ENCODE measurements at regions not wholly inside any gene's neighbourhood (a gene's known extent, or its start where the extent isn't known, plus 50 kb on each side); places are given as distances from the start of the nearest gene placed in this dataset.
"Not testable (repeated sequence)": the region's sequence is repeated elsewhere in the genome, so short reads cannot be mapped to it uniquely, and the experiment has no call there.

DNA sequence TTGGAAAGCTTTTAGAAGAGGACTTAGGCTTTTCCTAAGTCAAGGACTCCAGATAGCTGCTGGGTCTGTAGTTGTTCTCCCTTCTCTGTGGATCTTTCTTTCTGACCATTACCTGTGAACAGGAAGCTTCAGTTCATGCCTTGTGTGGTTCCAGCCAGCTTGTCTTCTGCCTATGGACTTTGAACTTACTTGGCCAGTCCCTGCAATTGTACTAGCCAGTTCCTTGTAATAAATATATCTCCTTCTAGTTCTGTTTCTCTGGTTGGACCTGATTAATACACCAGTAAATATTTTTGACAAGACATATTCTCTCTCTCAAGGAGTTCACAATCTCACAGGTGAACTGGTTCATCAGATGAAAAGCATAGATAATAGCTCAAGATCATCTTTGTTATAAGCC is 341.3 kb upstream of the DPPA4 start:
- ATAC-seq (no peak), DNase-seq (no peak)
- intact Hi-C loops (cut with DNase I): no loop called here
- H3K4me3 ChIP-seq (ENCODE audit: low read length): no peak overlapping the region
- H3K9me3 ChIP-seq (ENCODE audit: control insufficient read depth, low read length): no peaks in the 10 kb centered on the region
- H3K4me1 ChIP-seq (ENCODE audit: control insufficient read depth, insufficient read depth, low read length): no peaks in the 10 kb centered on the region
- no peaks in the 10 kb centered on the region for H3K27me3 ChIP-seq (ENCODE audit: control insufficient read depth, insufficient read depth)
- H3K27ac ChIP-seq (ENCODE audit: low read length): no peak overlapping the region

DNA sequence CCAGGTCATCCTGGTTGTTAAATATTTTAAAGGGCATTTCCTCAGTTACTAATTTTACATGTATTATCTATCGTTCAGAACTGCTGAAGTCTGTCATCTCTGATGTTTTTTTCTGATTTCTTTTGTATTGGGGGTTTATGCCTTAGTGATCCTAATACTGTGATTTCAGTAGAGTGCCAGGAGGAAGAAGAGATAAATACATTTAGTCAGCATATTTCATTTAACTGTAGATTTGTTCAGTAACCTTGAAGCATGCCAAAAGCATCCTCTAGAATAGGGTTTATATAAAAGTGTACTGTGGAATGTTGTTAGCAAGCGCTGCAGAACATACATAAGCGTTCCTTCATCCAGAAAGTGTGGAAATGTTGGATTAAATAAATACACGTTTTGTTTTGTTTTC is 342.3 kb upstream of the DPPA4 start:
- Histone ChIP-seq H3K4me3 (ENCODE audit: low read length) (no peak overlapping the region), H3K27ac (ENCODE audit: low read length) (no peak overlapping the region), H3K4me1 (ENCODE audit: control insufficient read depth, insufficient read depth, low read length) (no peaks in the 10 kb centered on the region), H3K27me3 (ENCODE audit: control insufficient read depth, insufficient read depth) (no peaks in the 10 kb centered on the region), H3K9me3 (ENCODE audit: control insufficient read depth, low read length) (no peaks in the 10 kb centered on the region)
- ATAC-seq: no peak
- WGBS: 64% methylated on average over 4 of the region's 4 CpGs
- DNase-seq: no peak
- intact Hi-C loops (cut with DNase I): no loop called here

DNA sequence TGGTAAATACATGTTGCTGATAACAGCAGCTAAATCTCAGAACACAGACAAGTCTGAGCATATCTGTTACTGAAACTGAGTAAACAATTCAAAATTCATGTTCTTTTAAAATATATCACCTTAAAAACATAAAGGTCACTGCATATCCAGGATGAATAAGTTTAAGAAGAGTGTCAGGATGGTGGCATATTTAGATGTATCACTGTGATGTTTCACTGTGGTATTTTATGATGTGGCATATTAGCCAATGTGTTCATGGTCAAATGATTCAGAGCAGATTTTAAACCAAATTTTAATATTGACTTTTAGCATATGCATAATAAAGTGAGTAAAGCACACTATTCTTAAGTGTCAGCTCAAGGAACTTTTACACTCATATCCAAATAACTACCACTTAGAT is 346.4 kb upstream of the DPPA4 start:
- Histone ChIP-seq H3K4me3 (ENCODE audit: low read length) (no peak overlapping the region), H3K27ac (ENCODE audit: low read length) (no peak overlapping the region), H3K27me3 (ENCODE audit: control insufficient read depth, insufficient read depth) (no peaks in the 10 kb centered on the region), H3K9me3 (ENCODE audit: control insufficient read depth, low read length) (no peaks in the 10 kb centered on the region), H3K4me1 (ENCODE audit: control insufficient read depth, insufficient read depth, low read length) (no peaks in the 10 kb centered on the region)
- intact Hi-C loops (cut with DNase I): no loop called here
- ATAC-seq (no peak), DNase-seq (no peak)

DNA sequence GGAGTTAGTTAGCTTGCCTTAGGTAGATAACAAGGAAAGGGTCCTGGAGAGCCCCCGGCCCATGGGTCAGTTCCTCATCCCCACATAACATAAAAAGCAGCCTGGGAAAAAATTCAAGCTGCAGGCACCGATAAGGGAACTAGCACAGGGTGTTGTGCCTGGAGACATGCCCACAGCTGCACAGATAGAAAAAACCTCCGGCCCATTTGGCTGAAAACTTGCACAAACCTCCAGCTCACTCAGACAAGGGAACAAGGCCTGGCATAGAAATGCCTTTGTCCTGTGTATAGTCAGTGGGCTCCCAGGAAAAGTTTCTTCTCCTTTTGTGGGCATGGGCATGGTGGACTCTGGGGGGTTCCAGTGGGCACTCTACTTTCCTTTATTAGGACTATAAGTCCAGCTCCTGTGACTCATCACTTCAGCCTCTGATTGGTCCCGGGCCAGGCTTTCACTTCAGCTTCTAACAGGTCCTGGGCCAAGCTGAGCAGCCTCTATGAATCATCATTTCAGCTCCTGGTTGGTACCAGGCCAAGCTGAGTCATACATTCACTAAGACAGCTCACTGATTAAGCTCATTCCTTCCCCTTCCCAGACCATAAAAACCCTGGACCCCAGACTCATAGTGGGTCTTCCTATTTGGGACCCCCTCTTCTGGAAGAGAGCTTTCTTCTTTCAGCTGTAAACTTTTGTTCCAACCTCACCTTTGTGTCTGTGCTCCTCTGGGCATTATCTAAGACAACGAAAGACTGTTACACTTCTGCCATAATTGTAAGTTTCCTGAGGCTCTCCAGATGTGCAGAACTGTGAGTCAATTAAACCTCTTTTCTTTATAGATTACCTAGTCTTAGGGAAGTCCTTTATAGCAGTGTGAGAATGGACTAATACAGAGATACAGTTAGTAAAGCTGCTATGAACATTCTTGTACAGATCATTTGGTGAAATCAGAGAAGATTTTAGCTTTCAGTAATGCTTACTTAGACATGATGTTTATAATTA is 348.0 kb upstream of the DPPA4 start:
- 35% methylated on average over 5 of the region's 5 CpGs for WGBS
- H3K9me3 ChIP-seq (ENCODE audit: control insufficient read depth, low read length): no peaks in the 10 kb centered on the region
- no peak overlapping the region for H3K4me3 ChIP-seq (ENCODE audit: low read length)
- H3K4me1 ChIP-seq (ENCODE audit: control insufficient read depth, insufficient read depth, low read length): no peaks in the 10 kb centered on the region
- no peaks in the 10 kb centered on the region for H3K27me3 ChIP-seq (ENCODE audit: control insufficient read depth, insufficient read depth)
- intact Hi-C loops (cut with DNase I): no loop called here
- DNase-seq (peak; percentile 80 to 87 (median 86)), ATAC-seq (peak; percentile 94 to 99)
- H3K27ac ChIP-seq (ENCODE audit: low read length): peak overlapping the region; percentile 83

DNA sequence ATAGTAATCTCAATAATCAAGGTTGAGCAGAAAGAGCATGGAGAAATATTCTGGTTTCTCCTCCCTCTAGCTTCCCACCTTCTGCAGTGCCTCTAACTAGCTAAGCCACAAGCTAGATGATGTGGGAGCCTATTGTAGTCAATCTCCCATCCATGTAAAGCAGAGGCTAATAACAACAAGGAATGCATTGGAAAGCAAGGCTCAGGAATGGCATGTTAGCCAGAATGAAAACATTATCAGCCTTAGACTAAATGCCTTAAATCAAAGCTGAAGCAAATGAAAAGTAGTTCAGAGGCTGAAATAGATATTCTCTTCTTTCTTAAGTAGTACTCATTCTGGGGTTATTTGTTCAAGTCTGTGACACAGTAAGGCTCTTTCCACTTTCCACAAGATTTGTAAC is 350.3 kb upstream of the DPPA4 start:
- no peak for DNase-seq
- no peak overlapping the region for H3K27ac ChIP-seq (ENCODE audit: low read length)
- ATAC-seq: no peak
- intact Hi-C loops (cut with DNase I): no loop called here
- no peaks in the 10 kb centered on the region for H3K9me3 ChIP-seq (ENCODE audit: control insufficient read depth, low read length)
- H3K4me3 ChIP-seq (ENCODE audit: low read length): no peak overlapping the region
- no peaks in the 10 kb centered on the region for H3K4me1 ChIP-seq (ENCODE audit: control insufficient read depth, insufficient read depth, low read length)
- H3K27me3 ChIP-seq (ENCODE audit: control insufficient read depth, insufficient read depth): no peaks in the 10 kb centered on the region

DNA sequence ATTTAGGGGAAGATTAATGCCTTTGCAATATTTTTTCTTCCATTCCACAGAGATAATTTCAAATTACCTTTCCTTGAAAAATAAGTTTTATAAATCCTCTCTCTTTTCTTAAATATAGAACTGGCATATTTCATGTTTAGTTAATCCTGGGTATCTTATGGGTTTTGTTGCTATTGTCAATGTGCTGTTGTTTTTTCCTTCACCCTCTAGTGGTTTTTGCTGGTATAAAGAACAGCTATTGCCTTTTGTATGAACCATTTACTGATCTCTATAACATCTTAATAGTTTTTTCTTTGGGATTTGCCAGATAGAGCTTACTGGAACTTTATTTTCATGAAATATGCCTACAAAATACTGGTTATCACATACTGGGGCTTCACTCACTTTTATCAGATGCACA is 359.6 kb upstream of the DPPA4 start:
- H3K4me1 ChIP-seq (ENCODE audit: control insufficient read depth, insufficient read depth, low read length): no peaks in the 10 kb centered on the region
- H3K27ac ChIP-seq (ENCODE audit: low read length): no peak overlapping the region
- intact Hi-C loops (cut with DNase I): no loop called here
- H3K9me3 ChIP-seq (ENCODE audit: control insufficient read depth, low read length): no peaks in the 10 kb centered on the region
- no peak overlapping the region for H3K4me3 ChIP-seq (ENCODE audit: low read length)
- ATAC-seq (no peak), DNase-seq (no peak)
- no peaks in the 10 kb centered on the region for H3K27me3 ChIP-seq (ENCODE audit: control insufficient read depth, insufficient read depth)

DNA sequence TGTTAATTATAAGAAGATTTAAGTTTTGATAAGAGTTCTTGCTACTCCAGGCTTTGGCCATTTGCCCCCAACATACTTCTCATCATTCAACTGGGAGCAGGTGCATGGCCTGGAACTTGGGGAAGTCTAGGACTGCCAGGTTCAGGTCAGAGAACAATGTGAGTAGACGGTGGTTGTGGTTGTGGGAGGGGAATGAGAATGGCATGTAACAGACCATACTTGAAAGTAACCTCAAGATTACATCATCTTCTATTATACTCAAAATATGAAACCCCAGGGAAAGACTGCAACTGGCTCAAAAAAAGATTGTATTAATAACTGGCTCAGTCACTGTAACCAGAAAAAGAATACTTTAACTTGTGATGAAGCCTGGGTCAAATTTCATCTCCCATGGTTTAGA is 364.9 kb upstream of the DPPA4 start:
- WGBS: 26% methylated on average over 1 of the region's 1 CpG
- no peaks in the 10 kb centered on the region for H3K27me3 ChIP-seq (ENCODE audit: control insufficient read depth, insufficient read depth)
- no peak overlapping the region for H3K27ac ChIP-seq (ENCODE audit: low read length)

DNA sequence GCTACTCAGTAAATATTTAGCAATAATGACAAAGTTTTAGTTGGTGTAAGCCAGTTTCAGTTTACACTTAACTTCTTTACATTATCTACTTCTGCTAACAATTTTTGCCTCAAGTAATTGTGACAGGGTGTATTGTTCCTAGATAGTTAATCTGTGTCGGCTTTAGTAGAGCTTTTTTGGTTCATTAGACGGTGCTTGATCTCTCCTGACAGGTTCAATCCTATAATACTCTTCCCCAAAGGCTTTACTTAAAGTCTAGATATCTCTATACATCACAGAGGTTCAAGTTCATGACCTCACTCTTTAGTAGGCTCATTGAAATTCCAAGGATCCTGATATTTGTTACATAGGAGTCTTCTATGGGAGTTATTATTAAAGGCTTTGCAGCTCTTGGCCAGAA is 365.6 kb upstream of the DPPA4 start:
- H3K4me3 ChIP-seq (ENCODE audit: low read length): no peak overlapping the region
- H3K27me3 ChIP-seq (ENCODE audit: control insufficient read depth, insufficient read depth): no peaks in the 10 kb centered on the region
- no peak overlapping the region for H3K27ac ChIP-seq (ENCODE audit: low read length)
- no peak for ATAC-seq
- H3K9me3 ChIP-seq (ENCODE audit: control insufficient read depth, low read length): no peaks in the 10 kb centered on the region
- WGBS: 65% methylated on average over 2 of the region's 2 CpGs
- H3K4me1 ChIP-seq (ENCODE audit: control insufficient read depth, insufficient read depth, low read length): no peaks in the 10 kb centered on the region
- DNase-seq: no peak
- intact Hi-C loops (cut with DNase I): no loop called here

More for the DNA sequence above, 364.9 kb upstream of the DPPA4 start:
- no peak overlapping the region for H3K4me3 ChIP-seq (ENCODE audit: low read length)
- H3K4me1 ChIP-seq (ENCODE audit: control insufficient read depth, insufficient read depth, low read length): no peaks in the 10 kb centered on the region
- intact Hi-C loops (cut with DNase I): no loop called here
- DNase-seq (no peak), ATAC-seq (no peak)
- no peaks in the 10 kb centered on the region for H3K9me3 ChIP-seq (ENCODE audit: control insufficient read depth, low read length)

DNA sequence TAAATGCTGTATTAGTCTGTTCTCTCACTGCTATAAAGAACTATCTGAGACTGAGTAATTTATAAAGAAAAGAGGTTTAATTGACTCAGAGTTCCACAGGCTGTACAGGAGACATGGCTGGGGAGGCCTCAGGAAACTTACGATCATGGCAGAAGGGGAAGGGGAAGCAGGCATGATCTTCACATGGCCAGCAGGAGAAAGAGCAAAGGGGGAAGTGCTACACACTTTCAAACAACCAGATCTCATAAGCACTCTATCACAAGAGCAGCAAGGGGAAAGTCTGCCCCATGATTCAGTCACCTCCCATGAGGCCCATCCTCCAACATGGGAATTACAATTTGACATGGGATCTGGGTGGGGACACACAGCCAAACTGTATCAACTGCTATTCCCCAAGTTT is 367.8 kb upstream of the DPPA4 start:
- intact Hi-C loops (cut with DNase I); ATAC-seq: not testable (repeated sequence)
- WGBS: 81% methylated on average over 1 of the region's 1 CpG

DNA sequence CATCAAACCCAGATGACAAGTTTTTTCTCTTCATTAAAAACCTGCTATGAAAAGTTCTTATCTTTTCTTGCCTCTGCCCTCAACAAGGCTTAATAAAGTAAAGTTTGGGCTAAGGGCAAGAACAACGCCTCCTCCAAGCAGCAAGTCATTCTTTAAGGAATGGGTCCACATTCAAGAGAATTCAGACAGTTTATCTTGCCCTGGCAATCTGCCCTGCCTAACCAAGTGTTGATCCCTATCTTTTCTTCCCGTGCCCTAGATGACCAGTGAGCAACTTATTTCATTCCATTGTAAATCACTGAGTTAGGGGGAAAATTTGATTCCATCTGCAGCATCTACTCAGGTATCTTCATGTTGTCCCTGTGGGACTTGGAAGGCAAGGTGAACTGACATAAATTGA is 370.3 kb upstream of the DPPA4 start:
- H3K27me3 ChIP-seq (ENCODE audit: control insufficient read depth, insufficient read depth): no peaks in the 10 kb centered on the region
- no peaks in the 10 kb centered on the region for H3K9me3 ChIP-seq (ENCODE audit: control insufficient read depth, low read length)
- H3K27ac ChIP-seq (ENCODE audit: low read length): no peak overlapping the region
- no peak overlapping the region for H3K4me3 ChIP-seq (ENCODE audit: low read length)
- ATAC-seq (no peak), DNase-seq (no peak)
- intact Hi-C loops (cut with DNase I): no loop called here
- WGBS: 58% methylated on average over 2 of the region's 2 CpGs
- H3K4me1 ChIP-seq (ENCODE audit: control insufficient read depth, insufficient read depth, low read length): no peaks in the 10 kb centered on the region

More for the DNA sequence above, 367.8 kb upstream of the DPPA4 start:
- not testable (repeated sequence) for H3K4me3 ChIP-seq (ENCODE audit: low read length); H3K27me3 ChIP-seq (ENCODE audit: control insufficient read depth, insufficient read depth); H3K27ac ChIP-seq (ENCODE audit: low read length); H3K9me3 ChIP-seq (ENCODE audit: control insufficient read depth, low read length); DNase-seq; H3K4me1 ChIP-seq (ENCODE audit: control insufficient read depth, insufficient read depth, low read length)

DNA sequence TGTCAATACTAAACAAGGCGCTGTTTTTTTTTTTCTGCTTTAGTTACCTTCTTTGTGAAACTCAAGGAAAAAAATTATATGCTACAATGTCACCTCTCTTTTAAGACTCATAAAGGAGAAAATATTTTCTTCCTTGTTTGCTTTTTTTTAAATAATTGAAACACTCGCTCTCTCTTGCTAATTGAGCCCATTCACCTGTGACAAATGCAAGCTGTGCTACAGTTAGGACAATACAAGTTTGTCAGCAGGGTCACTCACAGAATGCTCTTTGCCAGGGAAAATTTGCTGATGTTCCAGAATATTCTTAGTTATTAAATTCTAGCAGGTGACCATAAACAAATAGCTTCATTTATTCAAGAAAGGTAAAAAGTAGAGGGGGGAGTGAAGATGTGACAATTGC is 375.9 kb upstream of the DPPA4 start:
- Histone ChIP-seq H3K4me1 (ENCODE audit: control insufficient read depth, insufficient read depth, low read length) (peaks cover 1% of the 10 kb centered on the region), H3K4me3 (ENCODE audit: low read length) (no peak overlapping the region), H3K27ac (ENCODE audit: low read length) (no peak overlapping the region), H3K27me3 (ENCODE audit: control insufficient read depth, insufficient read depth) (no peaks in the 10 kb centered on the region), H3K9me3 (ENCODE audit: control insufficient read depth, low read length) (no peaks in the 10 kb centered on the region)
- intact Hi-C loops (cut with DNase I): no loop called here
- WGBS: 72% methylated on average over 2 of the region's 2 CpGs
- no peak for ATAC-seq
- DNase-seq: no peak

DNA sequence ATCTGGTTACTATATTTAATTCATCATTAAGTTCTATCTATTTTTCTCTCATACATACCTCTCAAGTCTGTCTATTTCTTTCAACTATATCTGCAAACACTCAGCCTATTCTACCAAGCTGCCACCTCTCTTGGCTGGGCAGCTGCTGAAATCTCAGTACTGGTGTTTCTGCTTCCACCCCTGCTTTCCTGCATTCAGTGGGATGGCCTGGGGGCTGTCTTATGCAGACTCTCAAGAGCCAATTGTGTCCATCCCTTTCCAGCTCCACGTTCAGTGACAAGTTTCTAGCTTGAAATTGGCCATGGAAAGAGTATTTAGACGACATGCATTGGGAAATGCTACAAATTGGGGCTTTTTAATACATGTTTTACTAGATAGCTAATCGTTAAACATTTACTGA is 378.4 kb upstream of the DPPA4 start:
- WGBS: 48% methylated on average over 3 of the region's 3 CpGs
- peak in 1 of 3 donors; percentile 18 for DNase-seq
- no peak overlapping the region for H3K27ac ChIP-seq (ENCODE audit: low read length)
- intact Hi-C loops (cut with DNase I): no loop called here
- H3K27me3 ChIP-seq (ENCODE audit: control insufficient read depth, insufficient read depth): no peaks in the 10 kb centered on the region
- no peaks in the 10 kb centered on the region for H3K9me3 ChIP-seq (ENCODE audit: control insufficient read depth, low read length)
- ATAC-seq: no peak
- no peak overlapping the region for H3K4me3 ChIP-seq (ENCODE audit: low read length)
- H3K4me1 ChIP-seq (ENCODE audit: control insufficient read depth, insufficient read depth, low read length): peaks cover 1% of the 10 kb centered on the region

Data from right cardiac atrium (tissue), 5 donors.